ENCODE measurements at regions not wholly inside any gene's neighbourhood (a gene's known extent, or its start where the extent isn't known, plus 50 kb on each side); places are given as distances from the start of the nearest gene placed in this dataset.

DNA sequence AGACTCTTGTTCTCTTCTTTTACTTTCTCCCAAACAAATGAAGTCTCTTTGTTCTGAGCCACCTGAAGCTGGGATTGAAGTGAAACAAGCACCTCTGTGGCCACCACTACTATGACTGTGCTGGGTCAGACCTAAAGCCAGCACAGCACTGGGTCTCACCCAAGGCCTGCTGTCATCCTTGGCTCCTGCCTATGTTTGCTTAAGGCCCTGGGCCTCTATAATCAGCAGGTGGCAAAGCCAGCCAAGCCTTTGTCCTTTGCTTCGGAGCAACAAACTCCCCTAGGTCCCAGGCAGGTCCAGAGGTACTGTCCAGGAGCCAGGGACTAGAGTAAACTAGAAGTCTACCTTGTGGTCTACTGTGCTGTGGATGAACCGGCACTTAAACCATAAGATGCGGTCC lies 220.6 kb upstream of the ARSJ start:
- TF ChIP-seq POLR2A (IDR thresholded peaks at IDR 0.05; ENCODE audit: low read depth, low read length): no peak
- TF ChIP-seq POLR2AphosphoS5 (IDR thresholded peaks at IDR 0.05; ENCODE audit: low read depth, low read length): no peak

Measured in GM12891 (cell line).